ENCODE measurements at regions not wholly inside any gene's neighbourhood (a gene's known extent, or its start where the extent isn't known, plus 50 kb on each side); places are given as distances from the start of the nearest gene placed in this dataset.
"Not testable (repeated sequence)": the region's sequence is repeated elsewhere in the genome, so short reads cannot be mapped to it uniquely, and the experiment has no call there.

DNA sequence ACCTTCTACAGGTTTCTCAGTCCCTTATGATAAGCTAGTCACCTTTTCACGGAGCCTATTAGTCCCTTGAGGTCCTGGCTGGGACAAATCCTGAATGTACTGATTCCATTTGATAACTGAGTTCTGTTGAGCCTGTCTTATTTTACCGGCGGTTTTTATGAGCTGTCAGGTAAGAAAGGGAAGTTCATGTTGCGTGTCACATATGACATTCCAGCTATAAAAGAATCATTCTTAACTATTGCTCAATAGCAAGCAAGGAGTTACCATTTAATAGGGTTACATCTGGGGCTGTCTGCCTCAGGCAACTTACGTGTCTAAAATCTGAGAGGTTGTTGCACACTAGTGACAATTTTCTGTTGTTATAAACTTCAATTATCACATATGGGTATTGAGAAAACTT is 394.6 kb downstream of the TECRL start:
- DNase-seq (ENCODE audit: low read depth, low spot score), result no peak

- no peak for DNase-seq (ENCODE audit: low read depth, low spot score)
Observed at GRCh38 chr4:64001229-64001898, 407.9 kb downstream of the TECRL start.

- DNase-seq (ENCODE audit: low read depth, low spot score), result no peak
Observed at GRCh38 chr4:64000241-64000640, 409.0 kb downstream of the TECRL start.

- DNase-seq (ENCODE audit: low read depth, low spot score), result no peak
Observed at GRCh38 chr4:63986253-63986652, 423.0 kb downstream of the TECRL start.

DNA sequence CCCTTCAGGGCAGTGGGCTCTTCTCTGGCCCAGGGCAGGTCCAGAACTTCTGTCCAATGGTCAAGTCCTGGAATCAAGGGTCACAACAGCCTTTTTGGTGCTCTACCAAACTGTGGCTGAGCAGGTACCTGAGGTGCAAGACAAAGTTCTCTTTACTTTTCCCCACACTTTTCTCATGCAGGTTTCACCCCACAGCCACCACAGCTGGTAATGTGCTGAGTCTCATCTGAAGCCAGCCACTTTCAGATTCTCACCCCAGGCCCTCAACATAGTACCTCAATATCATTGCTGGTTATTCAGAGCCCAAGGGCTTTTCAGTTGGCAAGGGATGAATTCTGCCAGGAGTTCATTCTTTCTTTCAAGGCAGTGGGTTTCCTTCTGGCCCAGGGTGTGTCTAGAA is 426.0 kb downstream of the TECRL start:
- no peak for DNase-seq (ENCODE audit: low read depth, low spot score)

- no peak for DNase-seq (ENCODE audit: low read depth, low spot score)
Observed at GRCh38 chr4:63965875-63966274, 443.4 kb downstream of the TECRL start.

DNA sequence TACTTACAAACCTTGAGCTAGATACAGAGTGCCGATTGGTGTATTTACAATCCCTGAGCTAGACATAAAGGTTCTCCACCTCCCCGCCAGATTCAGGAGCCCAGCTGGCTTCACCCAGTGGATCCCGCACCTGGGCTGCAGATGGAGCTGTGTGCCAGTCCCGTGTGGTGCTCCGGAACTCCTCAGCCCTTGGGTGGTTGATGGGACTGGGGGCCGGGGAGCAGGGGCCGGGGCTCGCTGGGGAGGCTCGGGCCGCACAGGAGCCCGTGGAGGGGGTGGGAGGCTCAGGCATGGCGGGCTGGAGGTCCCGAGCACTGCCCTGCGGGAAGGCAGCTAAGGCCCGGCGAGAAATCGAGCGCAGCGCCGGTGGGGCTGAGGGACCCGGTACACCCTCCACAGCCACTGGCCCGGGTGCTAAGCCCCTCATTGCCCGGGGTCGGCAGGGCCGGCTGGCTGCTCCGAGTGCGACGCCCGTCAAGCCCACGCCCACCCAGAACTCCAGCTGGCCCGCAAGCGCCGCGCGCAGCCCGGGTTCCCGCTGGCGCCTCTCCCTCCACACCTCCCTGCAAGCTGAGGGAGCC is 466.5 kb downstream of the TECRL start:
- DNase-seq (ENCODE audit: low read depth, low spot score), result not testable (repeated sequence)

DNA sequence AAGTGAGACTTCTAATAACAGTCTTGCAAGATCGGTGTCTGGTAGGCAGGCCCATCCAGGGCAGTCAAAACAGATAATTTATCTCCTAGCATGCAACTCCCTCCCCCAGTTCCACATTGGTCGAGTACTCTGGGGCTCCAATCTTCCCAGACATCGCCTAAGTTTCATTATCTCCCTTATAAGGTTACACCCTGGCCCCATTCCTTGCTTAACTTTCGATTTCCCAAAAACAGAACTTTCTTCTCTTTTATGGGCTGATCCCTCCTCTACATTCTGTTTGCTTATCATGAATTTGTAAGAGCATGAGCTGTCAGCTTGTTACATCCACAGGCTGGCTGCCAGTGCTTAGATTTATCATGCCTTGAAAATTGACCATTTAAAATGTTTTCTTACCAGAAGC is 471.3 kb downstream of the TECRL start:
- DNase-seq (ENCODE audit: low read depth, low spot score), result no peak

- no peak for DNase-seq (ENCODE audit: low read depth, low spot score)
Observed at GRCh38 chr4:63922146-63922545, 487.1 kb downstream of the TECRL start.

DNA sequence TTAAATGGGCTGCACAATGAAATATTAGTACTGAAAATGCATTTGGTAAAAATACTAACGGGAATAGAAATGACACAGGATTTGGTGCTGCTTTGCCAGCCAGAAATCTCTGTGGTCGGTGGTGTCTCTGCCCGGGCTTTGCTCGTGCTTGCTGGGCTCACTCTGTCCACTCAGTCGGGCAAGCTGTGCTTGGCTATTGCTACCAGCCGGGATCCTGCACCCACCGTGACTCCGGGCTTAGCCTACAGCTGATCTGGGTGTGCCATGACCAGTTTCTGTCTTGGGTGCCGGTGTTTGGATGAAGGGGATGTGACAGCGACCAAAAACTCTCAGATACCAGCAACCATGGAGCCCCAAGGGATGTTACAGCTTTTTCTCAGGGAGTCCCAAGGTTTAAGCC is 487.7 kb downstream of the TECRL start:
- DNase-seq (ENCODE audit: low read depth, low spot score), result no peak

DNA sequence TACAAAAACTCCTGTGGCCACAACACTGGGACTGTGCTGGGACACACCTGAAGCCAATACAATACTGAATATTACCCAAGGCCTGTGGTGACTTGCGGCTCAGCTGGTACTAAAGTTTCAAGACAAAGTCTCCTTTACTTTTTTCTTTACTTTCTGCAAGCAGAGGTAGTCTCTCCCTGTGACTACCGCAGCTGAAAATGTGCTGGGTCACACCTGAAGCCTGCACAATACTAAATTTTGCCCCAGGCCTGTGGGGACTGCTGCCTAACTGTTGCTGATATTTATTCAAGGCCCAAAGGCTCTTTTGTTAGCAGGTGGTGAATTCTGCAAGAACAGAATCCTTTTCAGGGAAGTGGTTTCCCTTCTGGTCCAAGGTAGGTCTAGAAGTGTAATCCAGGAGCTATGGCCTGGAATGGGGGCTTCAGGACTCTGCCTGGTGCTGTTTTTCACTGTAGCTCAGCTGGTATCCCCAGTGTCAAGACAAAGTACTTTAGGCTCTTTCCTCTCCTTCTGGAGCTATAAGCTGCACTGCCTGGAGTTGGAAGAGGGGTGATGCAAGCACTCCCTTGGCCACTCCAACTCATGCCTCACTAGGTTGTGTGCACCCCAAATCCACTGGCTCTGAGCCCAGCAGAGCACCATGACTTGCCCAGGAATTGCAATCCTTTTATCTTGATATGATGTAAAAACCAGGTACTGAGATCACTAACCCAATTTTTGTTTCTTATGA is 489.4 kb downstream of the TECRL start:
- no peak for DNase-seq (ENCODE audit: low read depth, low spot score)

- no peak for DNase-seq (ENCODE audit: low read depth, low spot score)
Observed at GRCh38 chr4:63906660-63907183, 502.5 kb downstream of the TECRL start.

DNA sequence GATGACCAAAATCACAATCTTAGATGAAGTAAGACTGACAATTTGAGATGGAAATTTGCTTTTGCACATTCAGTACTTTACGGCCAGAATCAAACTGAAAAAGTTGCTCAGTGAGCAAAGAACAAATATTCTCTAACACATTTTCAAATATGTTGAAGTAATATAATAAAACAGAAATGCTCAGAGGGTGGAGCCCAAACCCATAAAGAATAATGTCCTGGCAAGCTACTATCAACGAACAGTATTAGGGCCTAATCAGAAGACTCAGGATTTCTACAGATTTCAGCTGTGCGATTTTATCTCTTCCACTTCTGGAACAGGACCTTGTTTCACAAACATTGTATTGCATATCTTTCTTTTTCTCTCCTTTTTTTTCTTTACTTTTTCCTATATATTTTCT is 505.0 kb downstream of the TECRL start:
- no peak for DNase-seq (ENCODE audit: low read depth, low spot score)

DNA sequence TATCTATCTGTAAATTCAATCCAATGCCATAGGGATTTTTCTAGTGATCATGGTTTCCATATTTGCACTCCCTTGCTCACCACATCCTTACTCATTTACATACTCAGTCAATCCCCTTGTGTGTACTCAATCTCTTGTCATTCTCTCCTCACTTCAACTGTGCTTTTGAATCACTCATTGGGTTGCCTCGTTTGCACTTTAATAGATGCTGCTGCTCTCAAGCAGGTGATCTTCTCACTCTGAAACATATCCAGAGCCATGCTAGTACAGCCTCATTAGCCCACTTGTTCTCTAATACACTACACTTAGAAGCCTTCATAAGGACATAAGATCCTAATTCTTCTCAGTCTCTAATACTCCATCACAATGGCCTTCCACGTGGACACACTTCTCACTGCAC is 507.9 kb downstream of the TECRL start:
- no peak for DNase-seq (ENCODE audit: low read depth, low spot score)

- DNase-seq (ENCODE audit: low read depth, low spot score), result no peak
Observed at GRCh38 chr4:63898961-63899360, 510.3 kb downstream of the TECRL start.

DNA sequence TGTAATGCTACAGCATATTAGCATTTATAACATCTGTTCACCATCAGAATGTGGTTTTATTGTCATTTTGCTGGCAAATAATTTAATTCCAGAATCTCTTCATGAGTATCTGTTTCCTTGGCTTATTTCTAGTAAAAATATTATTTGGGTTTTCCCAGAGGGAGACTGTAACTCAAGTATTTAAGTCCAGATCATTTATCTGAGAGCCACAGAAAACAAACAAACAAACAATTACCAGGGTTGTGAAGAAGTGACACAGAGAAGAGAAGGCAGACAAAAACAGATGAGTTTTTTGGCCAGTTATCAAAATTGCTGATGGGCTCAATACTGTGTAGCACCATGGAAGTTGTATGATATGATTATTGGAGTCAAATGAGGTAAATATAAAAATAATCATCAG is 515.1 kb downstream of the TECRL start:
- no peak for DNase-seq (ENCODE audit: low read depth, low spot score)

DNA sequence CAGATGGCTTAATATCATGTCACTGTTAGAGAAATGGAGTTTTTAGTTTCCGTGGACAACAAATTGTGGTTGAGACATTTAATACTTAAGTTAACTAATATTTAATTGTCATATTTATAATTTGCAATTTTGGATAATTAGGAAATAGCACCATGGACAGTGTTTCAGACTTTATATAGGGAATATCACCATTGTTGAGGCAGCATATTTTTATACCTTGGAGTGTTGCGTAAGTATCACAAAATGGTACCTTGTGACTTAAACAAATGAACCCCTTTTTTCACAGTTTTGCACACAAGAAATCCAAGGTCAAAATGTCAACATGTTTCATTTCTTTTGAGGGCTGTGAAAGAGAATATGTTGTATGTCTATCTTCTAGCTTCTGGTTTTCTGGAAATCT is 539.9 kb downstream of the TECRL start:
- no peak for DNase-seq (ENCODE audit: low read depth, low spot score)

GRCh38 chr4:63851496-63851895 is 557.8 kb downstream of the TECRL start:
- no peak for DNase-seq (ENCODE audit: low read depth, low spot score)

GRCh38 chr4:63841266-63841665 is 568.0 kb downstream of the TECRL start:
- no peak for DNase-seq (ENCODE audit: low read depth, low spot score)

- no peak for DNase-seq (ENCODE audit: low read depth, low spot score)
Observed at GRCh38 chr4:63831590-63832155, 577.6 kb downstream of the TECRL start.

DNA sequence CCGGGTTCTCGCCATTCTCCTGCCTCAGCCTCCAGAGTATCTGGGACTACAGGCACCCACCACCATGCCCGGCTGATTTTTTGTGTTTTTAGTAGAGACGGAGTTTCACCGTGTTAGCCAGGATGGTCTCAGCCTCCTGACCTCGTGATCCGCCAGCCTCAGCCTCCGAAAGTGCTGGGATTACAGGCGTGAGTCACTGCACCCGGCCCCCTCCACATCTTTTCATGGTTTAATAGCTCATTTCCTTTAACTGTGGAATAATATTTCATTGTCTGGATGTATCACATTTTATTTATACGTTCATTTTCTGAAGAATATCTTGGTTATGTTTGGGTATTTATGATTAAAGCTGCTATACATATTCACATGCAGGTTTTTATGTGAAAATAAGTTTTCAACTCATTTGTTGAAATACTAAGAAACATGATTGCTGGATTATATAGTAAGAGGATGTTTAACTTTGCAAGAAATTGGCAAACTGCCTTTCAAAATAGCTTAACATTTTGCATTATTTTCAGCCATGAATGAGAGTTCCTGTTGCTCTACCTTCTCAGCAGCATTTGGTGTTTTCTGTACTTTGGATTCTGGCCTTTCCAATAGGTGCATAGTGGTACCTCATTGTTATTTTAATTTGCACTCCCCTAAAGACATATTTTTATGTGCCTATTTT is 591.9 kb downstream of the TECRL start:
- no peak for DNase-seq (ENCODE audit: low read depth, low spot score)

All from pulmonary artery endothelial cell (primary cell).